HCT116 (cell line): ENCODE measurements at regions not wholly inside any gene's neighbourhood (a gene's known extent, or its start where the extent isn't known, plus 50 kb on each side); places are given as distances from the start of the nearest gene placed in this dataset.

Experiments used
- ATAC-seq: fragments of 200-7000 bp; cut with Tn5 transposase; 2 replicates; pipeline ENCODE4 v1.9.1; 2020; ENCODE audit warnings: mild to moderate bottlenecking, moderate library complexity
- BruUV-seq: library from RNA; stranded (reverse); fragments of 400-500 nt; replicated peaks from 2 replicates; lab custom pipeline; 2021; lab: Mats Ljungman, UMichigan
- CTCF ChIA-PET: fragments of 300-600 bp; sonication (Branson Sonifier 250); formaldehyde crosslinking; loops from one replicate; lab custom pipeline; 2021; ENCODE audit warnings: antibody characterized with exemption; lab: Charles Lee
- POLR2A ChIA-PET: fragments of 300-600, 350-600 bp; sonication (Branson Sonifier 250); formaldehyde crosslinking; loops from one replicate; lab custom pipeline; 2021; ENCODE audit warnings: antibody characterized with exemption; lab: Charles Lee
- RAD21 ChIA-PET, 2 experiments: fragments of 300-600 bp; sonication (Branson Sonifier 250); formaldehyde crosslinking; loops; one replicate each; lab custom pipeline; 2023; ENCODE audit warnings: low total read pairs in 2 of 2; ENCODE audit not compliant: uncharacterized antibody in 2 of 2, unreplicated experiment in 2 of 2, low non-redundant PET in 1 of 2; lab: Charles Lee
- DNase-seq: peaks from one replicate; pipeline ENCODE4 v3.0.0-alpha.2; 2010; ENCODE audit warnings: low read depth, low spot score
- H2AFZ ChIP-seq: fragments of 200-600 bp; shearing (Covaris generic), sonication (generic); 2 replicates; pipeline ENCODE4 v1.6.1; 2017; ENCODE audit warnings: low read depth, mixed run types, mixed read lengths, antibody characterized with exemption, low read length; ENCODE audit not compliant: poor library complexity, severe bottlenecking
- H3K27ac ChIP-seq: 2 replicates; pipeline ENCODE4 v1.5.1; 2012; ENCODE audit warnings: low read depth, low read length
- H3K27me3 ChIP-seq: fragments of 200-600 bp; sonication (generic); 2 replicates; pipeline ENCODE4 v1.6.1; 2016; ENCODE audit warnings: mixed run types, low read length, mixed read lengths; ENCODE audit not compliant: insufficient read depth
- H3K36me3 ChIP-seq, 2 experiments: fragments of 200-500 bp in 1 of 2; fragments of 200-600 bp in 1 of 2; sonication (Bioruptor generic) in 1 of 2; sonication (generic) in 1 of 2; 2 replicates each; pipeline versions ENCODE4 v1.5.1 to v1.6.1; 2014 to 2016; ENCODE audit warnings: low read length in 2 of 2, inconsistent platforms in 1 of 2, mixed read lengths in 1 of 2, mixed run types in 1 of 2; ENCODE audit not compliant: insufficient read depth in 2 of 2, control insufficient read depth in 1 of 2
- H3K4me1 ChIP-seq, 2 experiments: fragments of 200-600 bp in 1 of 2; sonication (generic) in 1 of 2; 2 replicates each; pipeline versions ENCODE4 v1.5.1 to v1.6.1; 2012 to 2017; ENCODE audit warnings: low read length in 2 of 2, inconsistent platforms in 1 of 2, mild to moderate bottlenecking in 1 of 2, mixed read lengths in 1 of 2, mixed run types in 1 of 2, moderate library complexity in 1 of 2; ENCODE audit not compliant: insufficient read depth in 2 of 2, control insufficient read depth in 1 of 2
- H3K4me2 ChIP-seq: fragments of 200-600 bp; sonication (generic); 2 replicates; pipeline ENCODE4 v1.6.1; 2017; ENCODE audit warnings: mixed run types, low read length, mixed read lengths
- H3K4me3 ChIP-seq, 2 experiments: fragments of 200-600 bp in 1 of 2; sonication (generic) in 1 of 2; replicated peaks in 1 of 2; 2 replicates each; pipeline ENCODE4 v1.5.1; 2011 to 2016; ENCODE audit warnings: low read length in 2 of 2, control low read depth in 1 of 2, low read depth in 1 of 2, mild to moderate bottlenecking in 1 of 2, mixed read lengths in 1 of 2, mixed run types in 1 of 2
- H3K79me2 ChIP-seq: fragments of 200-600 bp; sonication (generic); 2 replicates; pipeline ENCODE4 v1.6.1; 2017; ENCODE audit warnings: mild to moderate bottlenecking, mixed run types, low read length, moderate library complexity, mixed read lengths; ENCODE audit not compliant: insufficient read depth
- H3K9ac ChIP-seq: fragments of 200-600 bp; sonication (generic); 2 replicates; pipeline ENCODE4 v1.6.1; 2016; ENCODE audit warnings: low read length, mixed read lengths
- H3K9me2 ChIP-seq: fragments of 200-600 bp; sonication (generic), shearing (Covaris generic); 2 replicates; pipeline ENCODE4 v1.6.1; 2017; ENCODE audit warnings: mixed run types, mild to moderate bottlenecking, moderate library complexity; ENCODE audit not compliant: insufficient read depth
- H3K9me3 ChIP-seq, 2 experiments: fragments of 200-500 bp in 1 of 2; fragments of 200-600 bp in 1 of 2; sonication (Bioruptor generic) in 1 of 2; sonication (generic) in 1 of 2; 2 replicates each; pipeline ENCODE4 v1.6.1; 2014 to 2017; ENCODE audit warnings: low read length in 2 of 2, mixed read lengths in 2 of 2, inconsistent platforms in 1 of 2, low read depth in 1 of 2, mild to moderate bottlenecking in 1 of 2, mixed run types in 1 of 2, moderate library complexity in 1 of 2; ENCODE audit not compliant: control insufficient read depth in 1 of 2, insufficient read depth in 1 of 2
- H4K20me1 ChIP-seq: fragments of 200-600 bp; sonication (generic), shearing (Covaris generic); 2 replicates; pipeline ENCODE4 v1.6.1; 2017; ENCODE audit warnings: mixed run types, mild to moderate bottlenecking, moderate library complexity; ENCODE audit not compliant: insufficient read depth
- CBX3 ChIP-seq: IDR thresholded peaks from 2 replicates; pipeline ENCODE4 v1.6.1; 2012; ENCODE audit warnings: low read depth
- CEBPB ChIP-seq: IDR thresholded peaks from 2 replicates; pipeline ENCODE4 v1.6.1; 2012; ENCODE audit warnings: low read depth
- EGR1 ChIP-seq: IDR thresholded peaks from 2 replicates; pipeline ENCODE4 v1.6.1; 2012; ENCODE audit warnings: low read depth
- ELF1 ChIP-seq: IDR thresholded peaks from 2 replicates; pipeline ENCODE4 v1.6.1; 2012; ENCODE audit warnings: low read depth, borderline replicate concordance
- EZH2 ChIP-seq: fragments of 200-600 bp; sonication (generic); IDR thresholded peaks from 2 replicates; pipeline ENCODE4 v1.6.1; 2017; ENCODE audit warnings: antibody characterized with exemption, mixed run types
- FOSL1 ChIP-seq: IDR thresholded peaks from 2 replicates; pipeline ENCODE4 v1.6.1; 2012; ENCODE audit warnings: low read depth
- JUND ChIP-seq: IDR thresholded peaks from 2 replicates; pipeline ENCODE4 v1.6.1; 2012
- POLR2AphosphoS5 ChIP-seq: IDR thresholded peaks from 2 replicates; pipeline ENCODE4 v1.6.1; 2011; ENCODE audit warnings: mild to moderate bottlenecking, low read depth, low read length, moderate library complexity
- RAD21 ChIP-seq: IDR thresholded peaks from 2 replicates; pipeline ENCODE4 v1.6.1; 2012; ENCODE audit warnings: low read depth, mild to moderate bottlenecking
- SIN3A ChIP-seq: IDR thresholded peaks from 2 replicates; pipeline ENCODE4 v1.6.1; 2012; ENCODE audit warnings: low read depth
- SP1 ChIP-seq: IDR thresholded peaks from 2 replicates; pipeline ENCODE4 v1.6.1; 2012; ENCODE audit warnings: low read depth
- SRF ChIP-seq: IDR thresholded peaks from 2 replicates; pipeline ENCODE4 v1.6.1; 2012; ENCODE audit warnings: low read depth
- YY1 ChIP-seq: IDR thresholded peaks from 2 replicates; pipeline ENCODE4 v1.6.1; 2011; ENCODE audit warnings: low read length, low read depth, moderate library complexity, mild to moderate bottlenecking; ENCODE audit not compliant: insufficient replicate concordance; ENCODE audit errors: extremely low read depth
- ZFX ChIP-seq: fragments of 450-650 bp; IDR thresholded peaks from 2 replicates; pipeline ENCODE4 v1.6.1; 2017
- ZNF274 ChIP-seq: fragments of 200-500 bp; sonication (Bioruptor generic); IDR thresholded peaks from 2 replicates; pipeline ENCODE4 v1.6.1; 2014; ENCODE audit warnings: mild to moderate bottlenecking, low read depth, low read length, inconsistent platforms
- intact Hi-C: fragments of 100-400 bp; cut with micrococcal nuclease; formaldehyde crosslinking; loops from 2 replicates; pipeline ENCODE4 v1.10.0; 2022
- TF ChIP-seq, protein P1 (sequence below): IDR thresholded peaks from 2 replicates; pipeline ENCODE4 v1.6.1; 2012
- TF ChIP-seq, protein P2 (sequence below): IDR thresholded peaks from 2 replicates; pipeline ENCODE4 v1.6.1; 2012; ENCODE audit warnings: low read depth
- TF ChIP-seq, protein P3 (sequence below): IDR thresholded peaks from 2 replicates; pipeline ENCODE4 v1.6.1; 2012

DNA sequence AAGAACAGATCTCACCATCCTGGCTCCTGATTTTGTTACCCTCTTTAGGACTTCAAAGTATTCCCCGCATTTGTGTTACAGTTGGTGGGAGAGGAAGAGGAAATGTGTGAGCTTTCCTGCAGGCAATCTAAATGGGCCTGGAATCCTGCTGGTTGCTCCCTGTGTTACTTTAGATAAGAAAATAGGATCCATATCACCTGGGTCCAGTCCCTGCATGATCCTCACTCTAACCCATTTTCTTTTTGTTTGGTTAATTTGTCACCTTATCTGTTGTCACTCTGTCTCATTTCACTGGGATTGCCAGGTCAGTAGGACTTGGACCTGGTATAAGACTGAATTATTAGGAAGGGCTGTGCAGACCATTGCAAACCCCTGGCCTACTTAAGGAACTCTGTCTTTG lies 175.9 kb upstream of the GJE1 start:
- Histone ChIP-seq H3K36me3 (no peaks in the 10 kb centered on the region), H3K9me2 (no peaks in the 10 kb centered on the region), H3K9ac (no peak overlapping the region), H3K4me1 (peaks cover 0 to 6% of the 10 kb centered on the region in 2 experiments; a peak in 1 of 4 replicates), H3K4me2 (no peak overlapping the region), H3K79me2 (no peaks in the 10 kb centered on the region), H3K4me3 (no peak overlapping the region), H2AFZ (no peak overlapping the region), H4K20me1 (no peaks in the 10 kb centered on the region), H3K9me3 (no peaks in the 10 kb centered on the region; a peak in 2 of 4 replicates), H3K27ac (no peak overlapping the region), H3K27me3 (no peaks in the 10 kb centered on the region)
- no peak for ATAC-seq
- BruUV-seq = no TSS peak
- RAD21 ChIA-PET = no interaction called here
- intact Hi-C loops = no loop called here
- POLR2A ChIA-PET = no interaction called here
- CTCF ChIA-PET = no interaction called here
- no peak for DNase-seq
- no peak for TF ChIP-seq SIN3A
- no peak for TF ChIP-seq RAD21
- no peak for TF ChIP-seq ELF1
- TF ChIP-seq ZFX = no peak
- no peak for TF ChIP-seq SRF
- TF ChIP-seq EZH2 = no peak
- TF ChIP-seq, protein P1, sequence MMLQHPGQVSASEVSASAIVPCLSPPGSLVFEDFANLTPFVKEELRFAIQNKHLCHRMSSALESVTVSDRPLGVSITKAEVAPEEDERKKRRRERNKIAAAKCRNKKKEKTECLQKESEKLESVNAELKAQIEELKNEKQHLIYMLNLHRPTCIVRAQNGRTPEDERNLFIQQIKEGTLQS = no peak
- no peak for TF ChIP-seq YY1
- no peak for TF ChIP-seq POLR2AphosphoS5
- no peak for TF ChIP-seq SP1
- TF ChIP-seq FOSL1 = no peak
- no peak for TF ChIP-seq CBX3
- TF ChIP-seq EGR1 = no peak
- no peak for TF ChIP-seq JUND
- TF ChIP-seq, protein P2, sequence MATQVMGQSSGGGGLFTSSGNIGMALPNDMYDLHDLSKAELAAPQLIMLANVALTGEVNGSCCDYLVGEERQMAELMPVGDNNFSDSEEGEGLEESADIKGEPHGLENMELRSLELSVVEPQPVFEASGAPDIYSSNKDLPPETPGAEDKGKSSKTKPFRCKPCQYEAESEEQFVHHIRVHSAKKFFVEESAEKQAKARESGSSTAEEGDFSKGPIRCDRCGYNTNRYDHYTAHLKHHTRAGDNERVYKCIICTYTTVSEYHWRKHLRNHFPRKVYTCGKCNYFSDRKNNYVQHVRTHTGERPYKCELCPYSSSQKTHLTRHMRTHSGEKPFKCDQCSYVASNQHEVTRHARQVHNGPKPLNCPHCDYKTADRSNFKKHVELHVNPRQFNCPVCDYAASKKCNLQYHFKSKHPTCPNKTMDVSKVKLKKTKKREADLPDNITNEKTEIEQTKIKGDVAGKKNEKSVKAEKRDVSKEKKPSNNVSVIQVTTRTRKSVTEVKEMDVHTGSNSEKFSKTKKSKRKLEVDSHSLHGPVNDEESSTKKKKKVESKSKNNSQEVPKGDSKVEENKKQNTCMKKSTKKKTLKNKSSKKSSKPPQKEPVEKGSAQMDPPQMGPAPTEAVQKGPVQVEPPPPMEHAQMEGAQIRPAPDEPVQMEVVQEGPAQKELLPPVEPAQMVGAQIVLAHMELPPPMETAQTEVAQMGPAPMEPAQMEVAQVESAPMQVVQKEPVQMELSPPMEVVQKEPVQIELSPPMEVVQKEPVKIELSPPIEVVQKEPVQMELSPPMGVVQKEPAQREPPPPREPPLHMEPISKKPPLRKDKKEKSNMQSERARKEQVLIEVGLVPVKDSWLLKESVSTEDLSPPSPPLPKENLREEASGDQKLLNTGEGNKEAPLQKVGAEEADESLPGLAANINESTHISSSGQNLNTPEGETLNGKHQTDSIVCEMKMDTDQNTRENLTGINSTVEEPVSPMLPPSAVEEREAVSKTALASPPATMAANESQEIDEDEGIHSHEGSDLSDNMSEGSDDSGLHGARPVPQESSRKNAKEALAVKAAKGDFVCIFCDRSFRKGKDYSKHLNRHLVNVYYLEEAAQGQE = no peak
- TF ChIP-seq ZNF274 = no peak
- TF ChIP-seq, protein P3, sequence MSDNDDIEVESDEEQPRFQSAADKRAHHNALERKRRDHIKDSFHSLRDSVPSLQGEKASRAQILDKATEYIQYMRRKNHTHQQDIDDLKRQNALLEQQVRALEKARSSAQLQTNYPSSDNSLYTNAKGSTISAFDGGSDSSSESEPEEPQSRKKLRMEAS = no peak
- no peak for TF ChIP-seq CEBPB
